ENCODE measurements at regions not wholly inside any gene's neighbourhood (a gene's known extent, or its start where the extent isn't known, plus 50 kb on each side); places are given as distances from the start of the nearest gene placed in this dataset.
A peak's percentile ranks its signal among the peaks of the same experiment; 100 is the strongest.

DNA sequence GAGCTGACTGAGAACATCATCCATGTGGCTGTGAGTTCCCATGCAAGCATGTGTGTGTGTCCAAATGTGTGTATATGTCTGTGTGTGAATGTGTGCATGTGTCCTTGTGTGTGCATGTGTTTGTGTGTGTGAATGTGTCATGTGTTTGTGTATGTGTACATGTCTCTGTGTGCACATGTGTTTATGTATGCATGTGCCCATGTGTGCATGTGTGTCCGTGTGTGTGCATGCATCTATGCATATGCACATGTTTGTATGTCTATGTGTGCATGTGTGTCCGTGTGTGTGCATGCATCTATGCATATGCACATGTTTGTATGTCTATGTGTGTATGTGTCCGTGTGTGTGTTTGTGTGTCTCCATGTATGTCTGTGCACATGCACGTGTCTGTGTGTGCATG is 99.7 kb downstream of the LBH start:
- no peak overlapping the region for H3K4me3 ChIP-seq (ENCODE audit: low read length)
- no peaks in the 10 kb centered on the region for H3K36me3 ChIP-seq (ENCODE audit: control insufficient read depth, insufficient read depth, low read length)
- no peaks in the 10 kb centered on the region for H3K27me3 Mint-ChIP-seq (ENCODE audit: low read depth in 2 of 2)
- H3K4me1 Mint-ChIP-seq: peaks cover 26 to 55% of the 10 kb centered on the region in 2 donors
- H3K27me3 ChIP-seq (ENCODE audit: control insufficient read depth, insufficient read depth, low read length): no peaks in the 10 kb centered on the region
- H3K4me3 Mint-ChIP-seq: no peak overlapping the region
- H3K27ac Mint-ChIP-seq: no peak overlapping the region
- TF ChIP-seq, protein P1, sequence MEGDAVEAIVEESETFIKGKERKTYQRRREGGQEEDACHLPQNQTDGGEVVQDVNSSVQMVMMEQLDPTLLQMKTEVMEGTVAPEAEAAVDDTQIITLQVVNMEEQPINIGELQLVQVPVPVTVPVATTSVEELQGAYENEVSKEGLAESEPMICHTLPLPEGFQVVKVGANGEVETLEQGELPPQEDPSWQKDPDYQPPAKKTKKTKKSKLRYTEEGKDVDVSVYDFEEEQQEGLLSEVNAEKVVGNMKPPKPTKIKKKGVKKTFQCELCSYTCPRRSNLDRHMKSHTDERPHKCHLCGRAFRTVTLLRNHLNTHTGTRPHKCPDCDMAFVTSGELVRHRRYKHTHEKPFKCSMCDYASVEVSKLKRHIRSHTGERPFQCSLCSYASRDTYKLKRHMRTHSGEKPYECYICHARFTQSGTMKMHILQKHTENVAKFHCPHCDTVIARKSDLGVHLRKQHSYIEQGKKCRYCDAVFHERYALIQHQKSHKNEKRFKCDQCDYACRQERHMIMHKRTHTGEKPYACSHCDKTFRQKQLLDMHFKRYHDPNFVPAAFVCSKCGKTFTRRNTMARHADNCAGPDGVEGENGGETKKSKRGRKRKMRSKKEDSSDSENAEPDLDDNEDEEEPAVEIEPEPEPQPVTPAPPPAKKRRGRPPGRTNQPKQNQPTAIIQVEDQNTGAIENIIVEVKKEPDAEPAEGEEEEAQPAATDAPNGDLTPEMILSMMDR (IDR thresholded peaks at IDR 0.05): no peak
- H3K9me3 Mint-ChIP-seq: no peaks in the 10 kb centered on the region
- H3K9me3 ChIP-seq (ENCODE audit: control insufficient read depth, insufficient read depth, low read length): no peaks in the 10 kb centered on the region
- DNase-seq (no peak), ATAC-seq (peak in 1 of 3 donors; percentile 14)
- no peaks in the 10 kb centered on the region for H3K36me3 Mint-ChIP-seq
- intact Hi-C loops (cut with micrococcal nuclease): no loop called here
- H3K4me1 ChIP-seq (ENCODE audit: control insufficient read depth, insufficient read depth, low read length): peaks cover 36% of the 10 kb centered on the region
- WGBS (ENCODE audit: insufficient coverage): 93% methylated on average over 4 of the region's 4 CpGs
- no peak overlapping the region for H3K27ac ChIP-seq (ENCODE audit: low read length)

DNA sequence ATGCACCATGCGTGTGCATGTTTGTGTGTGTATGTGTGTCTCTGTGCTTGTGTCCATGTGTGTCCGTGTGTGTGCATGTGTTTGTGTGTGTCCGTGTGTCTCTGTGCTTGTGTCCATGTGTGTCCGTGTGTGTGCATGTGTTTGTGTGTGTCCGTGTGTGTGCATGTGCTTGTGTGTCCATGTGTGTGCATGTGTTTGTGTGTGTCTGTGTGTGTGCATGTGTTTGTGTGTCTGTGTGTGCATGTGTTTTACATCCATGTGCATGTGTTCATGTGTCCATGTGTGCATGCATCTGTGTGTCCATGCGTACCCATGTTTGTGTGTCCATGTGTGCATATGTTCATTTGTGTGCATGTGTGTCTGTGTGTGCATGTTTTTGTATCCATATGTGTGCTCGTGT is 100.5 kb downstream of the LBH start:
- TF ChIP-seq, protein P1 (IDR thresholded peaks at IDR 0.05): no peak
- WGBS (ENCODE audit: insufficient coverage): over 99% methylated on average over 7 of the region's 7 CpGs
- H3K9me3 ChIP-seq (ENCODE audit: control insufficient read depth, insufficient read depth, low read length): no peaks in the 10 kb centered on the region
- no peak overlapping the region for H3K27ac Mint-ChIP-seq
- H3K27me3 ChIP-seq (ENCODE audit: control insufficient read depth, insufficient read depth, low read length): no peaks in the 10 kb centered on the region
- intact Hi-C loops (cut with micrococcal nuclease): no loop called here
- no peak overlapping the region for H3K4me3 Mint-ChIP-seq
- DNase-seq: no peak
- no peak overlapping the region for H3K4me3 ChIP-seq (ENCODE audit: low read length)
- H3K36me3 Mint-ChIP-seq: no peaks in the 10 kb centered on the region
- H3K4me1 Mint-ChIP-seq: peaks cover 34 to 63% of the 10 kb centered on the region in 2 donors
- H3K9me3 Mint-ChIP-seq: no peaks in the 10 kb centered on the region
- H3K27me3 Mint-ChIP-seq (ENCODE audit: low read depth in 2 of 2): no peaks in the 10 kb centered on the region
- ATAC-seq: no peak
- peaks cover 44% of the 10 kb centered on the region for H3K4me1 ChIP-seq (ENCODE audit: control insufficient read depth, insufficient read depth, low read length)
- no peaks in the 10 kb centered on the region for H3K36me3 ChIP-seq (ENCODE audit: control insufficient read depth, insufficient read depth, low read length)
- H3K27ac ChIP-seq (ENCODE audit: low read length): no peak overlapping the region

DNA sequence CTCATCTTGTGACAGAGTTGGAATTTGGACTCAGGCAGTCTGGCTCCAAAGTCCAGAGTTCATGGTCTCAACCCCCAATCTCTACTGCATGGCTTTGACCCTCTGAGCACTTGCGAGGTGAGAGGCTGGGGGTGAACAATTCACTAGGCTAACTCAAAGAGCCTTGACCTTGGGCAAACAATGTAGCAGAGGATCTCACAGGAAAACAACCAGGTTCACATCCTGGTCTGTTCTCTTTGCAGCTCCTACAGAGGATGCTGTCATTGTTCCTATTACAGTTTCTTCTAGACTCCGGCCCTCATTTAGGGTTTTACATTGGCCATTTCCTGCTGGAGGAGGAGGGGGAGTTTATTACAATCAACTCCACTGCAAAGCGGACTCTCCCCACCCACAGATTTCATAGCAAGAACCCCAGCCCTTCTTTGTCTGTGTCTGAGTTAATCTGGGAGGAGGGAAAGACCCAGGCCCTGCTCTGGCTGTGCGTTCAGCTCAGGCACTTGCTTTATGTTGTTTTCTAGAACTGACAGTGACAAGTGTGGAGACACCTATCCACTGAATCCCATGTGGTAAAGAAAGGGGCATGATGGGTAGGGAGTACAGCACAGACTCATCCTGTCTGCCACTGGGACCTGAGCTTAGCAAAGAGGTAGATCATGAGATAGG is 101.6 kb downstream of the LBH start:
- ATAC-seq (peak in 1 of 3 donors; percentile 3), DNase-seq (peak in 1 of 2 donors; percentile 39)
- no peaks in the 10 kb centered on the region for H3K27me3 Mint-ChIP-seq (ENCODE audit: low read depth in 2 of 2)
- H3K27ac ChIP-seq (ENCODE audit: low read length): no peak overlapping the region
- no peak overlapping the region for H3K4me3 Mint-ChIP-seq
- H3K36me3 ChIP-seq (ENCODE audit: control insufficient read depth, insufficient read depth, low read length): no peaks in the 10 kb centered on the region
- H3K27me3 ChIP-seq (ENCODE audit: control insufficient read depth, insufficient read depth, low read length): no peaks in the 10 kb centered on the region
- peaks cover 45 to 74% of the 10 kb centered on the region in 2 donors for H3K4me1 Mint-ChIP-seq
- H3K27ac Mint-ChIP-seq: peak overlapping the region; percentile 21 to 98
- no peaks in the 10 kb centered on the region for H3K9me3 ChIP-seq (ENCODE audit: control insufficient read depth, insufficient read depth, low read length)
- peaks cover 55% of the 10 kb centered on the region for H3K4me1 ChIP-seq (ENCODE audit: control insufficient read depth, insufficient read depth, low read length)
- intact Hi-C loops (cut with micrococcal nuclease): no loop called here
- H3K36me3 Mint-ChIP-seq: no peaks in the 10 kb centered on the region
- H3K9me3 Mint-ChIP-seq: no peaks in the 10 kb centered on the region
- WGBS (ENCODE audit: insufficient coverage): 76% methylated on average over 2 of the region's 4 CpGs
- TF ChIP-seq, protein P1 (IDR thresholded peaks at IDR 0.05): no peak
- no peak overlapping the region for H3K4me3 ChIP-seq (ENCODE audit: low read length)

Measured in natural killer cell (primary cell).